NCI-H2171 (cell line): ENCODE measurements at regions not wholly inside any gene's neighbourhood (a gene's known extent, or its start where the extent isn't known, plus 50 kb on each side); places are given as distances from the start of the nearest gene placed in this dataset.

Source experiments
- DNase-seq: peaks from one replicate; lab custom pipeline; 2025; lab: John Stamatoyannopoulos, UW

GRCh38 chr4:123990310-123990870, 593.8 kb downstream of the SPRY1 start:
- DNase-seq, result no peak

GRCh38 chr4:123994917-123995316, 598.3 kb downstream of the SPRY1 start:
- DNase-seq, result no peak

GRCh38 chr4:123995936-123996335, 599.3 kb downstream of the SPRY1 start:
- no peak for DNase-seq

DNA sequence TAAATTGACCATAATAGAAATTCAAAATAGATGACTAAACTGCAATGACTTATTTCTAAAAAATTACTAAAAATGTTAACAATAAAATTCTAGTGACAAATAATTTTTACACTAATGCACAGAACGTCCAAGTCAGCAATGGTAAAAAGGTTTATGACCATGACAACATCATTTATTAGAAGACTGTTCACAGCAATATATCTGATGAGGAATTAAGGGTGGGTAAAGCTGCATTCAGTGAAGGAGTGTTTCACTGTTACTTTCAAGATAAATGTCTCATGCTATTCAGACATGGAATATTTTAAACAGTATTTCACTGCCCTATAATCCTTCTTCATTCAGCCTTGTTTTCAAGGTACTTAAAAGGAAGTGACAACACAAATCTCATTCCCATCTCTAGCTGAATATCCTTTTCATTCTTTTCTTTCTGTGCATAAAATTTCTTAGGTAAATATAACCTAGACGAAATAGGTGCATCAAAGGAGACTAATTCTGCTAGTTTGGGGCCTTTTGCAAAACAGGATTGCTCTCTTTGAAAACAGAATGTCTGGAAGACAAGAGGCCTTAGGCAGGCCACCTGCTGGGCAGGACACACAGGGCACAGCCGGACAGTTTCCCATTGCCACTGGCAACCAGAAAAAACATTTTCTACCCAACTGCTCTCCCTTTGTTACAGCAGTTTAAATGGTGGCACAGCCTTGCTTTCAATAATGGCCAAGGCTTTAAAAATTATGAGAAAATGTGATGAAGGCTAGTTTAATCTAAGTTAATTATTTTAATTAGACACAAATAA, 600.3 kb downstream of the SPRY1 start:
- no peak for DNase-seq

DNA sequence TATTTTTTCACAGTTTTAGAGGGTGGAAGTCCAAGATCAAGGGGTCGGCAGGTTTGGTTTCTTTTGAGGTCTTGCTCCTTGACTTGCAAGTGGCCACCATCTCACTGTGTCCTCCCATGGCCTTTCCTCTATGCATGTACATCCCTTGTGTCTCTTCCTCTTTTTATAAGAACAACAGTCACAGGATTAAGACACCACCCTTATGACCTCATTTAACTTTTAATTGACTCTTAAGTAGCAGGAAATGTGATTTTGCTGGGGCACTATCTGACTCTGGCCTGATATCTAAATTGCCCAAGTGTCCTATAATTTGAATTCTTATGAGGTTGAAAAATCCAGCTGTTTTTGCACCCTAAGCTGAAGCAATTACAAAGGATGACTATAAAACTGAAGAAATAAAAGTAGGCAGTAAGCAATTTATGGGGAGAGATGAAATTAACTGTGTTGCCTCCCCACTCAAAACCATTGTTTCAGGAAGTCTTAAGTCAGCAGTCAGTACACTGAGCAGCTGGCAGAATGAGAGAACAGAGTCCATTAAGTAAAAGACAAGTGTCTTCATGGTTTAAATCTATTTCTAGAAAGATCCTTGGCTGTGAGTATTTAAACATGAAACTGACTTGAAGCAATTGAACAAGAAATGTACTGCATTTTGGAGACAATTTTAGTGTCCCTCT, 601.3 kb downstream of the SPRY1 start:
- DNase-seq, result no peak

- no peak for DNase-seq
Observed at GRCh38 chr4:124000233-124000632, 603.6 kb downstream of the SPRY1 start.

DNA sequence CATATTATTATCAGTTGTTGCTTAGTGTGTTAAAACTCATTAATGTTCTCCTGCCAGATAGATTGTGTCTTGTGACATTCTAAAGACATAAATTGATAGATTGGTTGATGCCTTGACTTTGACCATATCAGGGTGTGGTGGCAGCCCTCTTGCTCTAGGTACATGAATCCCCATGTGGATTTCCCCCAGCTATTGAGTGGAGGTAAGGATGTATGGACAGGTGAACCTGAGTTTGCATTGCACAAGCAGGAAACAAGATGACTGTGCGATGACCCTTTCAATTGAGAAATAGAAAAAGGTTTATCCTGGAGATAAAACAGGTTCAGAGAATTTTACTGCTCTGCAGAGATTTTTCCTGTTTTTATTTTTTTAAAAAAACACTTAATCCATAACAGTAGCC, 619.2 kb downstream of the SPRY1 start:
- no peak for DNase-seq

GRCh38 chr4:124017185-124017785, 620.7 kb downstream of the SPRY1 start:
- DNase-seq, result no peak

DNA sequence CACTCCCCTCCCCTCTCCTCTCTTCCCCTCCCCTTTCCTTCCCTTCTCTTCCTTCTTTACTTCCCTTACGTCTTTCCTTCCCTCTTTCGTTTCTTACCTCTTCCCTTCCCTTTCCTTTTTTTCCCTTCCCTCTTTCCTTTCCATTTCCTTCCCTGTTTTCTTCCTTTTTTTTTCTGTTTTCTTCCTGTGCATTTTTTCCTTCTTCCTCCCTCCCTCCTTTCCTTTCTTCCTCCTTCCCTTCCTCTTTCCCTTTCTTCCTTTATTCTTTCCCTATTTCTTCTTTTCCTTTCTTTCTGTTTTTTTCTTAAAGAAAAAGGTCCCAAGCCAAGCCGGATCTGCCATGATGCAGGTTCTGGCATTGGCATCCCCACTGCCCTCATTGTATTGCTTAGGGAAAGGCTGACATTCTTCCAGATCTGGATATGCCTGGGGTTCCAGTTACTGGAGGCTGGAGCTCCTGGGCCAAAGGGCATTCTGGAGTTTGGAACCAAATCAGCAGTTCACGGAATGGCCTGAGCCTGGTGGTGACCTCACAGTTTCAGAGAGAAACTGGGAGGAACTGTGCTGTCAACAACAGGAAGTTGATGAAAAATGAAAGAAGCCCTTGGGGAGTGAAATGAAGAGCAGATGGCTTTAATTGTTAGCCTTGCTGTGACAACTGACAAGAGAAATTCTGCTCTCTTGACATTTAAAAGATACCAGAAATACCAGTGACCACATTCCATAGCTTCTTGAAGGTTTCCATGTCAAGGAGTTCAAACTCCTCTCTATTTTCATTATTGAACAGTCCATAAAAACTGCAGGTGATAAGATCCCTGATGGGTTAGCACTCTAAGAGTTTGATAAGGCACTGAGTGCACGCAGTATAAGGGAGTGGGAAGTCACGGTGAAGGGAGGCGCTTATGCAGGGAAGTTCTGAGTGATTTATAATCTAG, 622.1 kb downstream of the SPRY1 start:
- DNase-seq, result no peak

GRCh38 chr4:124019749-124020549, 623.4 kb downstream of the SPRY1 start:
- no peak for DNase-seq

DNA sequence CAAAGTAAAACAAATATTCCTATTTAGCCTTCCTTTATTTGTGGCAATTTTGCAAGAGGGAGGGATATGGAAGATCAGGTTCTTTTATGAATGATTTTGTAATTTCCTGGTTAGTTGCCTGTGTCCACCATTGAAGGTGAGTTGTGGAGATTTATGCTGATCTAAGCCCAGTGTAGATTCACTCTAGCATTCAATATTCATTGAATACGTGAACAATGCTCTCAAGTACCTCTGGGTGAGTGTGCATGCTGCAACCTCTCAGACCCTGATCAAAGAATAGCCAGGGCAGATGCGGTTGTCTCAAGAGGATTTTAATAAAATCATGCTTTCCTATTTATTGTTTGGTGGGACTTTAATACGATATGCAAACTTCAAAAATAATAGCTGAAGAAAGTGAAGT, 628.4 kb downstream of the SPRY1 start:
- DNase-seq, result no peak

DNA sequence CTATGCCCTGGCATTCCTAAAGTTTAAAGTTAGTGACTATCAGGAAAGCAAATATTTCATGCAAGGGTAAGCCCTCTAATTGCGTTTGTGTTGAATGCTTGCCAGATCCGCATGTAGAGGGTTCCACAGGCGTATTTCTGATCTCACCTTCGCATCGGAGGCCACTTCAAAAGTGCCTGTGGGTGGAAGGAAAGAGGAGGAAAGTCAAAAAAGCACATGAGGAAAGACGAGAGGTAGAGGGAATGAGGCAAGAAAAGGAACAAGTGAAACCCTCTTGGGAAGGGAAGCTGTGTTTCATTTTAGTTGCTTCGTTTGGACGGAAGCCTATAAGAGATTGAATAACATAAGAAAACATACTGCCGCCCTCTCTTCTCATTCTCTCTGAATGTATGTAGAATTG, 628.8 kb downstream of the SPRY1 start:
- no peak for DNase-seq

DNA sequence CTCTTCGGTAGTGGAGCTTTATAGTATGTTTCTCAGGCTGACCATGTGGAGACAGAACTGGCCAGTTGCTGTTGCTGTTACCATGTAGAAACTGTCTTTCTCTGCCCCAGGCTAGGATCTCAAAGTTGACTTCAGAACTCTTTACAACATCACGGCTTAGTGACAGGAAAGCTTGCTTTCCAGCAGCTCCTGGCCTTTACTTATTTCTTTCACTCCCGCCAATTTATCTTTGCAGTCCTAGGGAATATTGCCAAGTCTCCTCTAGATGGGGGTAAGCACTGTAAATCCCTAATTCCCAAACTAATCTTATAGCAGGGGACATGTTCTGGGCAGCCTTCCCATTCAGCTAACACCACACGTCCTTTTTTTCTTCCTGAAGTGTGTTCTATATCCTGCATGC, 631.6 kb downstream of the SPRY1 start:
- no peak for DNase-seq

DNA sequence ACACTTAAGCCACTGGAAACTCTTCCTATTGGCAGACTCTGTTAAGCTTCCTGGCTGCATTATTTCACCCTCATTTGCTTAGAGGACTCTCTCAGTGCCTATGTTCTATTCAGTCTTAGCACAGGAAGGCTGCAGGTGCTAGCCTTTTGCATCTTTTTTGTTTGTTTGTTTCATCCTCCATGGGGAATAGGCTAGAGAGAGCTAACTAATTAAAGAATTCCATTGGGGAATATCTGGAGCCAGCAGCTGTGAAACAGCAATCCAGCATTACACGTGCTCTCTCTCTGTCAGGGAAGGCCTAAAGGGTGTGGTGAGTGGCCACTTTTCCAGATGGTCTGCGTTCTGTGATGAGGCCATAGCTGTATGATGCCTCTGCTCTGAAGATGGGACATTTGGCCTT, 633.6 kb downstream of the SPRY1 start:
- no peak for DNase-seq

DNA sequence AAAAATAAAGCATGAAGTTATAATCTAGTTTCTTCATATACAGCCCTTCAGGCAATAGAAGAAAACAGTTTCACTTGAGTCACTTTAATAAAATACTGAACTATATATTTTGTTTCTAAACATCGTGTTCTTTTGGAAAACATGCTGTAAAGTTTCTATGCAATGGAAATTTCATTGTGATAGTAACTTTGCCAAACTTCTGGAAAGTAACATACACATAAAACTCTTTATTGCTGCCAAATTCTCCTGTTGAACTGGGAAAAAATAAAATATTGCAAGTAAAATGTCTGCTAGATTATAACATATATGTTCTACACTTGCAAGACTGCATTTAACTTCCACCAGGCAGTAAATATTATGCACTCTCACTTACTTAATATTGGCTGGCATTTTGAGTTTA, 635.4 kb downstream of the SPRY1 start:
- DNase-seq, result no peak

DNA sequence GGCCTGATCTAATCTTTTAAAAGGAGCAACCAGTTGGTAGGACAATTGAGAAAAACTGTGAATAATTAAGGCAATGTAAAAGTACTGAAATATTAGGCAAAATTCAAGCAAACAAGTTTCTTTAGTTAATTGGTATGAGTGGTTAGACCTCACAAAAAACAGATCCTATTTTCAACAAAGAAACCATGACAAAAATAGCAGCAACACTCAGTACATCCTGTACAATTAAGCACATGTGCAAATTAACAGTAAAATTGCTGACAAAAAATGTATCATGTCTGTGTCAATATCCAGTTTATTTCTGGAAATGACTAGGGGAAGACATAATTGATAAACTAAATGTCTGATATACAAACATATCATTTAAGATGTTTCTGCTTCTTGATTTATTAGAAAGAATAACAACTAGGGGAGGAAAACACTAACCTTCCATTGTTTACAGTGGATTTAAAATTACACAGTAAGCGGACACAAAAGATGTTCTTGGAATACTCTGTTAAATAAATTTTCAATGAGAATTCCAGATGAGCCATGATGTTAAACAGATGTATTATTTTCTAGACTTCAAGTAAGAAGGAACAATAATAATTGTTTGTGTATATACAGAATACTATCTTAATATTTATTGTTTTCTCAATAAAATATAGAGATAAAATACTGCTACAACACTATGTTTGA, 638.9 kb downstream of the SPRY1 start:
- DNase-seq, result no peak

GRCh38 chr4:124037236-124037635, 640.6 kb downstream of the SPRY1 start:
- no peak for DNase-seq

- DNase-seq, result no peak
Observed at GRCh38 chr4:124044330-124044729, 647.7 kb downstream of the SPRY1 start.

DNA sequence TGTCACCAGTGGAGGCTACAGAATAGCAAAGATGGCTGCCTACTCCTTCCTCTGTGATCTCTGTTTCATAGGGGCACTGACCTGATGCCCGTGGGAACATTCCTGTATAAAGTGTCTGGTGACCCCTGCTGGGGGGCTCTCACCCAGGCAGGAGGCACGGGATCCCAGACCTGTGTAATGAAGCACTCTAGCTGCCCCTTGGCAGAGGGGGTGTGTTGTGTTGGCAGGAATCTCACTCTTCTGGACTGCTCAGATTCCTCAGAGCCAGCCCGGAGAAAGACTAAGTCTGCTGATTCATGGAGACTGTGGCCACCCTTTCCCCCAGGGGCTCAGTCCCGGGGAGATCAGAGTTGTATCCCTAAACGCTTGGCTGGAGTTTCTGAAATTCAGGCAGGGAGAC, 648.3 kb downstream of the SPRY1 start:
- no peak for DNase-seq

DNA sequence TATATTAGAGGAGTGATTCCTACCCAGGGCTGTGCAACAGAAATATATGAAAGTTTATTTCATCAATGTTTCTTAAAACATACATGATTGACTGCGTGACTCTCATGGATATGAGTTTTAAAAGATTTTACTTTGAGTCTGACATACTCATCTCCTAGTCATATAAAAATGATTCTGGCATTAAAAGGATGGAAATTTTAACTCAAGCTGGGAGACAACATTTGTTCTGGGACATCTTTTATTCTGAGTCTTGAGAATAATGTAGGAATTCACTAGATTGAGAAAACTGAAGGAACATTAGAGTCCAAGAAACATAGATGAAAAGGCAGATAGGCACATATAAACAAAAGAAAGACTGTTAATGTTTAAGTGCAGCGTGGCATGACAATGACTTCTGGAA, 649.6 kb downstream of the SPRY1 start:
- no peak for DNase-seq
